Activated naive CD4-positive, alpha-beta T cell treated with Interleukin-2 at 50 U/mL for 16 hours (primary cell): ENCODE measurements at regions not wholly inside any gene's neighbourhood (a gene's known extent, or its start where the extent isn't known, plus 50 kb on each side); places are given as distances from the start of the nearest gene placed in this dataset.
A peak's percentile ranks its signal among the peaks of the same experiment; 100 is the strongest.

Experiments
- DNase-seq: peaks from one replicate; pipeline ENCODE4 v3.0.0-alpha.2; 2020

DNA sequence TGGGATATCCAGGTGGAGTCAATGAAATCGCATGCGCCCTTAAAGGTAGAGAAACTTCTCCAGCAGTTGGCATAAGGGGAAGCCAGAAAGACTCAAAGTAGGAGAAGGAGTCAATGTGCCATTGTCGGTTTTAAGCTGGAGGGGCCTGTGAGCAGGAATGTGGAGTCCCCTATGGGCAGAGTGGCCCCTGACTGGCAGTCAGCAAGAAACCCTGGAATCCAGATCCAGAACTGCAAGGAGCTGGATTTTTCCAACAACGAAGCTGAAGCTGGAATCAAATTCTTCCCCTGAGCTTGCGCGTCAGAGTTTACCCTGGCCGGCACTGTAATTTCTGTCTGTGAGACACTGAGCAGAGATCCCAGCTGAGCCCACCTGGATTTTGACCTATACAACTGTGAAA is 315.0 kb downstream of the DHX35 start:
- no peak for DNase-seq

DNA sequence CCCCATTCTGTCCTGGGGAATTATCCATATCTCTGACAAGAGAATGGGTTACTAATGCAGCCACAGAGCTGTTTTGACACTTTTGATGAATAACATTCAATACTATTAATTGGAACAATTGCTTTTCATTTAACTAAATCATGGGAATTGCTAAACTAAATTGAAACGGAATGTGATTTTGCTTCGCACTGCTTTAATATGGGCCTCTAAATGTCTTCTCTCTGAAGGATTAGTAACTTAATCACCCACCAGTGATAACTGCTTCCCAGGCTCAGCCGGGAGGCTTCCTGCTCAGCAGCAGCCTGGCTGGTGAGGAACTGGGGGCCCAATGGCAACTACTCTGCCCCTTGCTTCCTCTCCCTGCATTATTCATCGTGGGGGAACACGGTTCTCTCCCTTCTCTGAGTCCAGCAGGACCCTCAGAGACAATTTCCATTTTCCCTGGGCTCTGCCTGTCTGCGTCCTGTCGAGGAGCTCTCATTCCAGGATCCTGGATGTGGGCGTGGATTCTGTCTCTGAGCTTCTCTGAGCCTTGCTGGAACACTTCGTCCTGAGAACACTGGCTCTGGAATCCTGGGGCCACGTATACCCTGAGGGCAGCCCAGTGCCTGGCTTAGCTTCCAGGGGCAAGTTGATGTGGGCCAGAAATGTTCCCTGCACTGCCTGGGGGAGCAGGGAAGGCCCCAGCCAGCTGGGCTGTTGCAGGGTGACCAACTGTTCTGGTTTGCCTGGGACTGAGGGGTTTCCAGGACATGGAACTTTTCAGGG is 308.9 kb downstream of the DHX35 start:
- DNase-seq = no peak

DNA sequence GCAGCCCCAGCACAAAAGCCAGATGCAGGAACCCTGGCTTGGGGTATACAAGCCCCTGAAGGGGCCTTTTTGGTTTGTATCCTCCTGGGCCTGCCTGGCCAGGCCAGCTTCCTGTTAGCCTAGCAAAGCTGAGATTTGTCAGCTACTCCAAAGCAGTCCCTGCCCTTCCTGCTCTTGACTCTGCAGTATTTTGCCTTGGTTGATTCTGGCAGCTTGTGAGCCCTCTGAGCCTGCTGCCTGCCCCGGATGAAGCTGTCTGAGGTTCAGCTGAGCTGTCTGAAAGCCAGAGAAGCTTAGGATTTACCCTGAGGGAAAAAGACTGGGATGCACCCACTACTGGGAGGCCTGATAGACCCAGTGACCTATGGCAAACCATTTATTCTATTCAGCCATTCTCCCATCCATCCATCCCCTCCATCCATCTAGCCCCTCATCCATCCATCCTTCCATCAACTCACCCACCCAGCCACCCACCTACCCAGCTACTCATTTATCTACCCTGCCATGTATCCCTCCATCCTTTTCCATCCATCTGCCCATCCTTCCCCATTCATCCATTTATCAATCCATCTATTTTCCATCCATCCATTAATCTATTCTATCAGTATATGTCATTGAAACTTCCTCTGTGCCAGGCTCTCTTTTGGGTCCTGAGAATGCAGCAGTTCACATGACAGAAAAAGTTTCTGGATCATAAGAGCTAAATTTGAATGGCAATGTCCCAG is 307.5 kb downstream of the DHX35 start:
- no peak for DNase-seq

DNA sequence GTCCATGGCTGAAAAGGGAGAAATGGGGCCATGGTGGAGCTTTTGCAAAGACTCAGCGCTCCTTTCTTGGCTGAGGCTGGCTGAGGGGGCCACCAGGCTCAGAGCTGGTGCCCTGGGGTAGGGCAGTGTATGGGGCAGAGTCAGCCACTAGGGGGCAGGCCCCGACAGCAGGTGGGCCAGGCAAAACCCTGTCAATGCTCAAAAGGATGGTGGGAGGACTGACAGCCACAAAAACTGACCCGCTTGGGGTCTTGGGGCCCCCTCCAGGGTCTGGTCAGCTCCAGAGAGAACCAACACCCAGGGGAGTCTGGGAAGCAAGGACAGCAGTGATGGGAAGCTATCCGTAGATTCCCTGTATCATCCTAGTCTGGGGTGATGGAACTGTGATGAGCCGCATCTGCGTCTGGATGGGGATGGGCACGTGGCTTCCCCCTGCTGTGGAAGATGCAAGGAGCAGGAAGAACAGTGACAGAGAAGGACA is 306.9 kb downstream of the DHX35 start:
- peak; percentile 18 for DNase-seq

DNA sequence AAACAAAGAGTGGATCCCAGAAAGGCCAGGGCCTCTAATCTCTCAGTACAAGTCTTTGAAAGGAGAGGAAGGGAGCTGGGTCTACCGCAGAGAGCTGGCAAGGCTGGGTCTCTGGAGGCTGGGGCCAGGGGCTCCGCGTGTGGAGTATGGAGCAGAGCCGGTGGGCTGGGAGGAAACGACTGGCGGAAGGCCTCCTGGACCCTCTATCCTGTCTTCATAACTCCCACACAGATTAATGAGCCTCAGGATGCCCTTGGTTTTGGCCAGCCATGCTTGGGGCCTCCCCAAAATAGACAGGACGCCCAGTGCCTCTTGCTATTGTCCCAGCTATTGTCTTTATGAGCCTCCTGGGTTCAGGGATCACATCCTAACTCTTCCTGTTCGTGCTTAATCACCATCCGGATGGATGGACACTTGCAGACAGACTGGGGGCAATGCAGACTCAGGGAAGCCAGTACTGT is 306.4 kb downstream of the DHX35 start:
- DNase-seq = no peak

GRCh38 chr20:39266989-39267388 is 304.8 kb downstream of the DHX35 start:
- DNase-seq = no peak

DNA sequence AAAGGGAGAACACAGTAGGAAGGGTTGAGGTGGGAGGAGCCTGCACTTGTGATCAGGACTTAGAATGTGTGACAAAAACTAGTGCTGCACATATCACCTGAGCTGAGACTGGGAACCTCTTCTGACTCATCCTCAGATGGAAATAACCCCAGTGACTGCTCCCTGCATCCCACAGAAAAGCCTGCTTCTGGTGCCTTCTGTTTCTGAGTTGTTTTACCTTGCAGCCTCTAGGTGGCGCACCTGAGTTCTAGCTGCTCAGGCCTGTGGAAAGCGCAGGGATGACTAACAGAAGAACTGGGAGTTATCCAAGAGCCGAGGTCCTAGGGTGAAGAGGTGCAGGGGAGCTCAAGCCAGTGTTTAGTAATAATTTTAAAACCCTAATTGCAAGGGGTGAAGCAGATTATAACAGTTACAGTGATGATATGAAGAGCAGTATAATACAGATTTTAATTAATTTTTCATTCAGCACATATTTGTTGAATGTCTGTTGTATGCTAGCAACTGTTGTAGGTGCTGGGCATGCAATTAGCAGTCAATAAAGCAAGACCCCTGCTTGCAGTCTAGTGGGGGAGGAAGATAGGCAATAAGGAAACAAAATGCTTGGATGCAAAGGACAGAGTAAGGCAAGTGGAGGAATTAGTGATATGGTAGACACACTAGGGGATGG is 302.5 kb downstream of the DHX35 start:
- DNase-seq = peak; percentile 21

DNA sequence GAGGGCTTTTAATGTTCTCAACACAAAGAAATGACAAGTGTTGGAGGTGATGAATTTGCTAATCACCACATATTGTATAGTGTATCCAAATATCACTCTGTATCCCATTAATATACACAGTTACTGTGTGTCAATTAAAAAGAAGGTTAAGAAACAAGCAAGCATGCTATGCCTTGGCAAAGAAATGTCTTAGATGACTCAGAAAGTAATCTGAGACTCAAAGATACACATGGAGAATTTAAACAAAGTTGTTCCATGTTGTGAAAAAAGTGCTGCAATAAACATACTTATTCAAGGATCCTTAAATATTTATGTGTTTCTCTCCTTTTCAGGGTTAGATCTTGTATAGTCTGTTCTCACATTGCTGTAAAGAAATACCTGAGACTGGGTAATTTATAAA is 300.9 kb downstream of the DHX35 start:
- DNase-seq = no peak

DNA sequence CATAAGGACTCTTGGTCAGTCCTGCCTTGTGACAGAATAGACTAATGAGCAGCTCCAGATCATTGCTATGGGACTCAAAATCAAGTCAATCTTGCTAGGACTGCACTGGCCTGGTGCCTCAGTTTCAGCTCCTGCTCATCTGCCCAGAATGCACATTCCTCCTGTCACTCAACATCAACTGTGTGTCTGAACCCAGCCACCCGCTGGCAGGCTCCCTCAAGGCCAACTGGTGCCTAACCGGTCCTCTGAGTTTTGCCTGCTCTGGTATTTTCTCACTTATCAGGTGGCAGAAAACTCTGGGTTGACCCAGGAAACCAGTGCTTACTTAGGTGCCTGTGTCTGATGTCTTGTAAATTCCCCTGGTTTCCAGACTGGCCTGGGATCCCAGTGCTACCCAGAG is 297.7 kb downstream of the DHX35 start:
- DNase-seq = no peak

- no peak for DNase-seq
Observed at GRCh38 chr20:39259010-39259803, 297.1 kb downstream of the DHX35 start.

- DNase-seq = no peak
Observed at GRCh38 chr20:39258253-39258652, 296.1 kb downstream of the DHX35 start.

DNA sequence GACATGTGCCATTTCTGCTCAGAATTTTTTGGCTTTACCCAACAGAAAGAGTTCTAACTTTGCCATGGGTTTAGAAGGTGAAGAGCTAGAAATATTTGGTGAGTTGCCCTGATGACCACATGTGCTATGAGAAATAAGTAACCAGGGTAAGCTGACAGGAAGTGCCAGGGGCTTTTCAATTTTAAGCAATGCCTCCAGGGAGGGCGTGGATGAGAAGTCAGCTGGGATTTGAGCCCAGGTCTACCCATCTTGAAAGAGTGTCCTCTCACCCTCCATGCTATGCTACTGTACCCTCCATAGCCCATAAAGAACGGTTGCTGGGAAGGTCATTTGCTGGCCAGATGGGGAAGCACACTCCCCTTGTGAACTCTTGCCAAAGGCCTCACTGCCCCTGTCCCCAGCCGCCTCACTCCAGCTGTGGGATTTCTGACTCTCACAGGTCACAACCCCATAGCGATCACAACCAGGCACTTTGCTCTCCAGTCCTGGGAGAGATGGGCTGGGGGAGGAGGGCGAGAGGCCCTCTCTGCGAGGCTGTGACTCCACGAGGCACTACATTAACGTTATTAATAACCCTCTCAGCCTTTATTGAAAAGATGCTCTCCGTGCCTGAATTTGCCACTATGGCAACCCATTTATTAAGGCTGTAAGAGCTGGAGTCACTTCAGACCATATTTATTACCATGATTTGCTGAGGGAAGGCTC is 291.1 kb downstream of the DHX35 start:
- no peak for DNase-seq

DNA sequence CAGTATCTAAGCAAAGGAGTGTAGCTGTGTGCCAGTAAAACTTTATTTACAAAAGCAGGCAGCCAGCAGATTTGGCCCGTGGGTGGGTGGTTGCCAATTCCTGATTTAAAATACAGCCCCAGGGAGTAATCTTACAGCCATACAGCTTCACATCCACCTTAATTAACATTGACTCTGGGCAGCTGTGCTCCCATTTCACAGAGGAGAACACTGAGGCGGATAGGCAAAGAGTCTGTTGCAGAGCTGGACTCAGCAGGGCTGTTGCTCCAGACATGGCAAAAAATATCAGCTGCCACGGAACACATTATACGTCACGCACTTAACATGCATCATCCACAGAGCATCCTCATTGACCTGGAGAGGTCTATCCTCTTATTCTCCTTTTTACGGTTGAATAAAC is 289.9 kb downstream of the DHX35 start:
- no peak for DNase-seq

DNA sequence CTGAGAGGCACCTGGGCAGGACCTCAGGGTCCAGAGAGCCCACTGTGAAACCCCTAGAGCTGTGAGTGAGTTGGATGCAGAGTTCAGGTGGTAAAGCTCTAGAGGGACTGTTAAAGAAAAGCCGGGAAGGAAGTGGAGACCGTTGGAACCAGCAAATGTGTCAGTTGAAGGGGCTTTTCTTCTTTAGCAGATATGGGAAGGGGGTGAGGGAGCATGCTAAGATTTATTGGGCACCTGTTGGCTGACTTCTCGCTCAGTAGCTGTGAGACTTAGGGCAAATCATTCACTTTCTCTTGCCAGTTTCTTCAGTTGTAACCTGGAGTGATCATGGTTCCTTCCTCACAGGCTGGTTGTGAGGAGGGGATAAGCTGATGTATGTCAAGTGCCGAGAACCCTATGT is 287.7 kb downstream of the DHX35 start:
- no peak for DNase-seq

DNA sequence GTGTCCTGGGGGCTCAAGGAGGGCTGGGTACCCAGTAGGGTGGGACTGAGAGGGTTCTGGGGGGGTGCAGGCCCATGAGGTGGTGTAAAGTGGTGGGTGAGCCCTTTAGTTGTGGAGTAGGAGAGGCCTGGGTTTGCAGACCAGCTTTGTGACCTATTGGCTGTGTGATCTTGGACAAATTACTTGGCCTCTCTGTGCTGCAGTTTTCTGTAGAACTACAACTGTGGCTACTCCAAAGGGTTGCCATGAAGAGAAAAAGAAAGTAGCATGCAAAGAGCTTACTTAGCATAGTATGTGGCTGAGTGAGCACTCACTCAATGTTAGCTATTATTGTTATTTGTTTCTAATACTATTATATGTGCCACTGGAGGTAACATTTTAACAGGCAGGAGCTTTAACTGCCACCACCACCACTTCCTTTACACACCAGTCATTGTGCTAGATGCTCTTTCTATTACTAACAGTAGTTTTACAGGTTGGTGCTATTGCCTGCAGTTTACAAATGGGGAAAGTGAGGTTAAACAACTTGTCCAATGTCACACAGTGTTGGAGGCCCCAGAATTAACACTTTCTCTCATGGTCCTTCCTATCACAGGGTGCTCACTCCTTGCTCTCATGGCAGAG is 286.8 kb downstream of the DHX35 start:
- no peak for DNase-seq

GRCh38 chr20:39248171-39248861 is 286.2 kb downstream of the DHX35 start:
- no peak for DNase-seq

DNA sequence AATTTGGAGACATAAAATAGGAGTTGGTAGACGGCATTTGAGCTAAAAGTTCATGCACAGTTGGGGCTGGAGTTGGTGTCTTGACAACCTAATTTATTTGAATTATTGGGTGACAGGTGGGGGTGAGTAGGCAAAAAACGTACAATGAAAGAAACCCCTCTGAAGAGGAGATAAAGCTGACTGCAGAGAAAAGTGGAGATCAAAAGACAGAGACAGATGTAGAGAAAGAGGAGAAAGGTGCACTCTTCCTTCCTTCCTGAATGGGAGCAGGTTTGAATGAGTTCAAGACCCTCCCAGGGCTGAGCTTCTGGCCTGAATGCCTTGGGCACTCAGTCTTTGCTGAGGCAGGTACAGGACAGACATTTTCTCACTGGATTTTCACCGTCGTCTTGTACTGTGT is 284.3 kb downstream of the DHX35 start:
- DNase-seq = no peak

GRCh38 chr20:39245685-39246311 is 283.7 kb downstream of the DHX35 start:
- DNase-seq = no peak

GRCh38 chr20:39243962-39244361 is 281.8 kb downstream of the DHX35 start:
- DNase-seq = no peak

- DNase-seq = no peak
Observed at GRCh38 chr20:39242614-39243013, 280.5 kb downstream of the DHX35 start.
